Epithelial cell of proximal tubule (primary cell): ENCODE measurements at regions not wholly inside any gene's neighbourhood (a gene's known extent, or its start where the extent isn't known, plus 50 kb on each side); places are given as distances from the start of the nearest gene placed in this dataset.
"Not testable (repeated sequence)": the region's sequence is repeated elsewhere in the genome, so short reads cannot be mapped to it uniquely, and the experiment has no call there.

Experiments
- DNase-seq: peaks from one replicate; pipeline ENCODE4 v3.0.0-alpha.2; 2011; ENCODE audit warnings: low read depth
- H3K4me3 ChIP-seq: 2 replicates; pipeline ENCODE4 v1.5.1; 2011; ENCODE audit warnings: low read depth, mild to moderate bottlenecking, low read length
- CTCF ChIP-seq: conservative IDR thresholded peaks from 2 replicates; pipeline ENCODE4 v1.5.1; 2012; ENCODE audit warnings: low read depth, mild to moderate bottlenecking, low read length

GRCh38 chr11:80724366-80724765 is 1283.5 kb upstream of the TENM4 start:
- TF ChIP-seq CTCF = no peak

GRCh38 chr11:80722629-80723028 is 1281.8 kb upstream of the TENM4 start:
- TF ChIP-seq CTCF = no peak
- H3K4me3 ChIP-seq = no peak overlapping the region
- no peak for DNase-seq

More at GRCh38 chr11:80724366-80724765, 1283.5 kb upstream of the TENM4 start:
- H3K4me3 ChIP-seq = no peak overlapping the region
- DNase-seq = no peak

GRCh38 chr11:80720295-80720694 is 1279.5 kb upstream of the TENM4 start:
- no peak for DNase-seq
- TF ChIP-seq CTCF = no peak
- no peak overlapping the region for H3K4me3 ChIP-seq

GRCh38 chr11:80719292-80719646 is 1278.4 kb upstream of the TENM4 start:
- no peak for DNase-seq
- no peak for TF ChIP-seq CTCF
- H3K4me3 ChIP-seq = no peak overlapping the region

- H3K4me3 ChIP-seq = no peak overlapping the region
- TF ChIP-seq CTCF = no peak
- no peak for DNase-seq
Observed at GRCh38 chr11:80718611-80719291, 1277.9 kb upstream of the TENM4 start.

- no peak for TF ChIP-seq CTCF
- no peak overlapping the region for H3K4me3 ChIP-seq
- DNase-seq = no peak
Observed at GRCh38 chr11:80702264-80702663, 1261.4 kb upstream of the TENM4 start.

GRCh38 chr11:80700386-80700785 is 1259.6 kb upstream of the TENM4 start:
- DNase-seq = no peak
- TF ChIP-seq CTCF = no peak
- H3K4me3 ChIP-seq = no peak overlapping the region

GRCh38 chr11:80699406-80700177 is 1258.8 kb upstream of the TENM4 start:
- H3K4me3 ChIP-seq, DNase-seq: not testable (repeated sequence)
